OCI-M2 (cell line): ENCODE measurements at regions not wholly inside any gene's neighbourhood (a gene's known extent, or its start where the extent isn't known, plus 50 kb on each side); places are given as distances from the start of the nearest gene placed in this dataset.
A peak's percentile ranks its signal among the peaks of the same experiment; 100 is the strongest.
"Not testable (repeated sequence)": the region's sequence is repeated elsewhere in the genome, so short reads cannot be mapped to it uniquely, and the experiment has no call there.

Experiments
- DNase-seq: peaks from one replicate; lab custom pipeline; 2025; ENCODE audit not compliant: unreplicated experiment; lab: John Stamatoyannopoulos, UW

- DNase-seq, result no peak
Measured at GRCh38 chr5:112533362-112533761, 114.3 kb upstream of the EPB41L4A start.

DNA sequence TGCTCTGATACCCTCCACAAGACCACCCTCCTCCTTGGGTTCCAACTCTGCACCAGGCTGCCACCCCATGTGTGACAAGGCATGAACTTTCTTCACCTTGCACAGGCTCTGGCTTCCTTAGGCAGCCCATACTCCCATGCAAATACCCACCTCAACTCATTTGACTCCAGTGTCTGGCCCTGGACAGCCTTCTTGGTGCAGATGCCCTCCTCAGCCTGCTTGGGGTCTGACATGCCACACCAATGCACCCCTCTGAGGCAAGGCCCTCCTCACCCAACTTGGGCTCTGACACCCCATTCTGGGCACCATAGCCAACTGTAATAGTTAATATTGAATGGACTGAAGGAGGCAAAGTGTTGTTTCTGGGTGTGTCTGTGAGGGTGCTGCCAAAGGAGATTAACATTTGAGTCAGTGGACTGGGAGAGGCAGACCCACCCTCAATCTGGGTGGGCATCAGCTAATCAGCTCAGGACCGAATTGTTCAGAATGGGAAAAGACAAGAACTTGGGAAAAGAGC lies 115.0 kb upstream of the EPB41L4A start:
- no peak for DNase-seq

DNA sequence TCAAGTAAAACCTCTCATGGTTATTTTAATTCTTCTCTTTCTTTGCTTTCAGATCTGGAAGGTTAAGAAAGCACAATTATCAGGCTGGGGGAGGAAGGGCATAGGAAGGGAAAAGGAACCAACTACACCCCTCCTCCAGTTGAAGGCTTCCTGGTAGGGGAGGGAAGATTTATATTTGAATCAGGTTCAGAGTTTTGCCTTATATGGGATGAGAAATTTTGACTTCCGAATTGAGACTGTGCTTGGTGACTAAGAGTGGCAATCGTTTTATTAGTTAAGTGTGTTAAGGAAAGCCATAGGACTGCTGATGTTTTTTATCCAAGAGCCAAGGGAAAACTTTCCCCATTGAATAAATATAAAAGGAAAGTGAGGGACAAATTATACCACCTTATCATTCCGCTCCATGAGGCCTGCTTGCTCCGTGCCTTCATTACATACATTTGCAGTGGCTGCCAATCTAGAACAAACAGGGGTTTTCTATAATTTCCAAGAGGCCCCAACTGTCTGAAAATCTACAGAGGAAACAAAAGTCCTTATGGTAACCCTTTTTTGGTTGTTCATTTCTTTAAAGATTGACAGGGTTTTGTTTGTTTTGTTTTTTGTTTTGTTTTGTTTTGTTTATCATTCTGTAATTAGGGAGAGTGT lies 115.7 kb upstream of the EPB41L4A start:
- DNase-seq, result peak; percentile 35

DNA sequence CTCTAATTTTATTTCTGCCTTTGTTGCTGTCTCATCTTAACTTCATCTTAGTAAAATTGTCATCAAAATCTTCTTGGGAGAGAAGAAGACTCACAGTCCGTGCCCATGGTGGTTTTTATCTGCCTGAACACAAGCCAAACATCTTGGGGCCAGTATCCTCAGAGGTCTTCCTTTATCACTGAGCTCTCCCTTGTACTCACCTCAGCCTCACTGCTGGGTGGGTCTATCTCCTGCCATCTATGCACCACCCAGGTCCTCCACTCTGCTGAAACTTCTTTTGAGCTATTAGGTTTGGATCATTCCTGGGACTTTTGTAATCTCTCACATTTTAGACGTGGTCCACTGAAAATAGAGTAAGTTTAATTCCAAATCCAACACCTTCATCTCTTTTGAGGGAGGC lies 116.3 kb upstream of the EPB41L4A start:
- no peak for DNase-seq

DNA sequence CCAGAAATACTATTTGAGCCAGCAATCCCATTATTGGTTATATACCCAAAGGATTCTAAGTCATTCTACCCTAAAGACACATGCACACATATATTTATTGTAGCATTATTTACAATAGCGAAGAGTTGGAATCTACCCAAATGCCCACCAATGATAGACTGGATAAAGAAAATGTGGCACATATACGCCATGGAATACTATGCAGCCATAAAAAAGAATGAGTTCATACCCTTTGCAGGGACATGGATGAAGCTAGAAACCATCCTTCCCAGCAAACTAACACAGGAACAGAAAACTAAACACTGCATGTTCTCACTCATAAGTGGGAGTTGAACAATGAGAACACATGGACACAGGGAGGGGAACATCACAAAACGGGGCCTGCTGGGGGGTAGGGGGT lies 125.5 kb upstream of the EPB41L4A start:
- DNase-seq, result not testable (repeated sequence)

DNA sequence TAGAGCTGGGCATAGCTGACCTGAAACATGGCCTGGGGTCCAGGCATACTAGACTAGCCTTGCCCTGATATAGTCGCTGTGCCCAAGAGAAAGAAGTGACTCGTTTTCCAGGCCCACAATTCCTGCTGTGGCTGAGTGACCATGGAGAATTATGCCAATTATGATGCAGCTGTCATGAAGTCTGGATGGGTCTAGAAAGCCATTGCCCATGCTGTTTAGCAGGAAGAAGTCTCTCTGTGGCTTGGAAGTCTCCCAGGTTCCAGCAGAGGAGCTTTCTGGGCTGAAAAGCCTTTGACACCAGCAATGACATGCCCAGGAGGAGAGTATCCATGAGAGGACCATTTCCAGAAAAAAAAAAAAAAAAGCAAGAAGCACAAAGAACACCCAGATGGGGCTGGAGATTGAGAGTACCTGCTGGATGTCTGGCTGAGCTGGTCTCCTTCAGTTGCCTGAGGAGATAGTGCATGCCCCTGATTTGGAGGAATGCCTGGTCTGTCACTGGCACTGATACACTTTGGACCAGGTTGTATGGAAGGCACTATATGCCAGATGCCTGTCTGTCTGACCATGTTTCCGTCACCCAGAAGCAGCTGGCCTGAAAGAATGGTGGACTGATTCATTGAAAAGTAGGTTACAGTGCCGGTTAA lies 128.0 kb upstream of the EPB41L4A start:
- DNase-seq, result no peak

DNA sequence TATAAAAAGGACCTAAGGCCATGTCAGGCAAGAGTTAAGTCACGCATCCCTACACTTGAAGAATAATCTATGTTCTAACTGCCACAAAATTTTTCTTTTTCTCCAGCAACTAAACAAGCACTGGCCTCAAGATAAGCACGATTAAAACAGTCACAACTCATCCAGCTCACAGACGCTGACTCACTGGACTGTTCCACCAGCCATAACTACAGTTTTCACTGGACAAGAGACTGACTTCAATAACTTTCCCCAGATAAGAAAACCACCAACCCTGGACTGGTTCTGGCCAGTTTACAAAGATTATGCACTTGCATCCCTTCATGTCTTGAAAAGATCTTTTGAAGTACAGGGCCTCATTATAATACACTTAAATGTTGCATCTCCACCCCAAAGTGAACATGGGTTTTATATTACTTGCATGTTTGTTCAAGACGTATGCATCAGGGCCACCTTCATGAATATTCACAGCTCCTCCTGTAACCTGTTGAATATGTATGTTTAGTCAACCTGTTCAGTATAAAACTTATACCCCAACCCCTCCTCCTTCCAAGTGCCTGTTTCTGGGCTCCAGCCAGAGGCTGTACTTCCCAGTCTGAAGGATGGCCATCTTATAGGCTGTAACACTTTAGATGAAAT lies 129.3 kb upstream of the EPB41L4A start:
- peak; percentile 83 for DNase-seq

GRCh38 chr5:112549127-112549526 lies 130.1 kb upstream of the EPB41L4A start:
- no peak for DNase-seq

DNA sequence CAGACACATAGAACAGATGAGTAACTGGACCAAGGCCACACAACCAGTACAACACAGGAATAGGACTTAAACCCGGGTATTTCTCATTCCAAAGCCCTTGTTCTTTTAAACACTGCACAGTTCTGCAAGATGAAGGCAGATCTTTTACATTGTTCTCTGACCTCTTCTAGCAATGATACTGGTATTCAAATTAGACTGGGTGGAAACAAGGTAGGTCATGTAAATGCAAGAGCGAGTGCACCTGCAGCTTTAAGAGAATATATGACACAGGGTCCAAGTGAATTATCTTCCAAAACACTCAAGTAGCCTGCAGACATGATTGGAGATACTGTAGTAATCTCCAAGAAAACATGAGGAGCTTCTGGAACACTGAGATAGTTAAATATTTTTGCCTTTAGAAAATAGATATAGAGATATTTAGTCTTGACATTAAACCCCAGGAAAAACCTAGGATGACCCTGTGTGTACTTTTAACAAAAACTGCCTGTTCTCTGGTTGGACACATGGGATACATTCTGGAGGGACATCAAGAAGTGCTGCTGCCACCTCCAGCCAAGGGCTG lies 130.6 kb upstream of the EPB41L4A start:
- peak; percentile 18 for DNase-seq

DNA sequence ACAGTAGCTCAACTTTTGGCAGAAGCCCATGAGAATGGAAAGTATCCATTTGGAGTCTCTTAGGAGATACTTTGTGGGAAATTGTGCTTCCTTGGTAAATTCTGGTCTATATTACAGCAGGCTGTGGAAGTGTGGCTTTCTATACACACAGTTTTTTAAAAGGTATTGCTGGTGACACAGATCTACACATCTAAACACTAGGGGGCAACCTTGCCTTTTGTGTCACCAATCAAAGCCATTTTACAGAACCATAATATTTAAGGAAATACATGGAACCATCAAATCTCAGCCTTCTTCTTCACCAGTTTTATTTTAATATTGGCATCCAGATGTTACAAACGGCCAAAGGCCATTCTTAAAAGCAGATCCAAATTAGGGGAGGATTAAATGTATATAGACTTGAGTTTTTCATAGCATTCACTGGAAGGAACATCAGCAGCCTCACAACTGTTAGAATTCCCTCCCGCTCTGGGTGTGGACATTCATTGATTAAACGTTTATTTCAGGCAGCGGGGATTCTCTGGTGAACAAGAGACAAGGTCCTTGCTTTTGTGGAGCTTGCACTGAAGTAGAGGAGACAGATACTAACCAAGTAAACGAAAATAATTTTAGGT lies 132.4 kb upstream of the EPB41L4A start:
- peak; percentile 17 for DNase-seq

DNA sequence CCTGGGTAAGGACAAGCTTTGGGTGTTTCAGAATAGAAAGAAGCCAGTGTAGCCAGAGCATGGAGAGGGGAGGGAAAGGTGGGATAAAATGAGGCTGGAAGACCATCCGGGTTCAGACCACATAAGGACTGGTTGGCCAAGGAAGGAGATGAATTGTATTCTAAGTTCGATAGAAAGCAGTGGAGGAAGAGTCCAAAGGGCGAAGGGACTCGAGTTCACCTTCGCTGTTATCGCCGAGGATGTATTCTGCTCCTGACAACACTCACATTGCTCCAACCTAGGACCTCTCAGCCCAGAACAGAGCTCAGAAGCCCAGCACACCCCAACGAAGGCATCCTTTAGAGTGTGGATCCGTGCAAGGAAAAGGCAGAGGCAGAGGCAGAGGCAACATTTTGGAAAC lies 133.1 kb upstream of the EPB41L4A start:
- DNase-seq, result no peak

GRCh38 chr5:112552791-112553190 lies 133.7 kb upstream of the EPB41L4A start:
- DNase-seq, result no peak

DNA sequence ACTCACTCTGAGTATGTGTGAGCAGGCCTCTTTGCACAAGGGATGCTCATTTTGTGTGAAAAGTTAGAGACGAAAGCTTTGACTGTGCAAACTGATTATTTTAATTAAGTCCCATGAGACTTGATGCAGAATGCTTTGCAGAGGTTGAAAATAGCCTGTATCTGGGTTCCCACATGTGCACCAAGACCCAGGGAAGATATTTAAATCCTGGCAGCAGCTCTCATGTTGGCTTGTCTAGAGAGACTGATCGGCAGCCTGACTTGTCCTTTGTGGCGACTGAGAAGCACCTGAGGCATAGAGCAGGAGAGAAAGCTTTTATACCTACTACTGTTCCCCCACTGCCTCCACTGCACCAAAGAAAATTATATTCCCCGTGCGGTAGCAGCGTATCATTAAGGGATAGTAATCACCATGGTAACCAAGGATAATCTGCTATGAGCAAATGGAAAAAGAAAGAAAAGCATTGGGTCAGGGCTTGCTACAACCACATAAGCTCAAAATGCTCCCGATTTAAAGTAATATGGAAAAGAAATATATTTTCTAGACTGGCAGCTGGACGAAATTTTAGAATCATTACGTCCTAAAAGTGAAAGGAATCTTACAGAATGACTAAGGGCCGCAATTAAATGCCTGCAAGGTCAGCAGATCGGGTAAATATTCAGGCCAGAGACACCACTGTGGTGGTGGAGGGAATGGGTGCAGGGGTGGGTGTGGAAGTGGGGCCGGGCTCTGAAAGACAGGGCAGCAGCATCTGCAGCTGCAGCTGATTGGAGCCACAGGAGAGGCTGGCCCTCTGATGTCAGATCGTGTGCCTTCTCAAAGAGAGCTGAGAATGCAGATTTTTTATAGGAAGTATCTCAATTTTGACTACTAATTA lies 135.3 kb upstream of the EPB41L4A start:
- DNase-seq, result no peak

GRCh38 chr5:112555197-112555596 lies 136.1 kb upstream of the EPB41L4A start:
- DNase-seq, result no peak

DNA sequence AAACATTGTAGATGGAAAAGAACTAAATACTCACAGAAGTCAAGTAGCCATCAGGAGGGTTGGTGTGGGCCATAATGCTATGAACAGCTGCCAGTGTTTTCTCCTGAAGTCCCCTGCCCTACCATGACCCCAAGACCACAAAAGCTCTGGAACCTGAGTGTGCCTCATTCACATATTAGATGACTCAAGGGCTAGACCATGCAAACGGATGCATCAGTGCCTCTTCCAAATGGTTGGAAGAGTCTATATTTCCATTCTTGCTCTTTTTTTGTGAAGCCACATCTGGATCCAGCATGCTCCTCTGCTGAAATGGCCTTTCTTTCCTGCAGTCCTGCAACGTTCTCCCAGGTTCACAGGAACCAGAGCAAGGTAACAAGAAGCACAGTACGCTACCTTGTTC lies 136.6 kb upstream of the EPB41L4A start:
- DNase-seq, result no peak

GRCh38 chr5:112559501-112559900 lies 140.4 kb upstream of the EPB41L4A start:
- DNase-seq, result not testable (repeated sequence)

DNA sequence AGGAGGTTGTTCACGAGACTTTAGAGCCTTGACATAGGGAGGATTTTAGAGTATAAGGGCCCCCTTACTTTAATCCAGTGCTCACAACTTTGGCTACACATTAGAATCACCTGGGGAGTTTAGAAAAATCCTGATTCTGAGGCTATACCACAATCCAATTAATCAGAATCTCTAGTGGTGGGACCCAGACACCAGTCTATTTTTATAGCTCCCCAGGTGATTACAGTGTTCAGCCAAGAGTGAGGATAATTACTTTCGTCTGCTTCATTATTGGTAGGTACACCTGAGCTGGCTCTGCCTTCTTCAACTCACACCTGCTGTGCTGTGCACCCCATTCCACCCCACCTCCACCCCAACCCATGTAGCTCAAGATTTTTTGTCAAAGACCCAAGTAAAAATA lies 141.3 kb upstream of the EPB41L4A start:
- no peak for DNase-seq

DNA sequence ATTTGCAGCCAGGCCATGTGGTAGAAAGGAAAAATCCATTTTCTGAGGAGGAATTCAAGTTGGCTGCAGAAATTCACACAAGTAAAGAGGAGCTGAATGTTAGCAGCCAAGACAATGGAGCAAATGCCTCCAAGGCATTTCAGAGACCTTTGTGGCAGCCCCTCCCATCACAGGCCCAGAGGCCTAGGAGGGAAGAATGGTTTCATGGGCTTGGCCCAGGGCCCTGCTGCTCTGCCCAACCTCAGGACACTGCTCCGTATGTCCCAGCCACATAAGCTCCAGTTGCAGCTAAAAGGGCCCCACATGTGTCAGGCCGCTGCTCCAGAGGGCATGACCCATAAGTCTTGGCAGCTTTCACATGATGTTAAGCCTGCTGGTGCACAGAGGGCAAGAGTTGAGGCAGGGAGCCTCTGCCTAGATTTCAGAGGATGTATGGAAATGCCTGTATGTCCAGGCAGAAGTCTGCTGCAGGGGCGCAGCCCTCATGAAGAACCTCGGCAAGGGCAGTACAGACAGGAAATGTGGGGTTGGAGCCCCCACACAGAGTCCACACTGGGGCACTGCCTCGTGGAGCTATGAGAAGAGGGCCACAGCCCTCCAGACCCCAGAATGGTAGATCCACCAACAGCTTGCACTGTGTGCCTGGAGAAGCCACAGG lies 144.2 kb upstream of the EPB41L4A start:
- DNase-seq, result no peak

DNA sequence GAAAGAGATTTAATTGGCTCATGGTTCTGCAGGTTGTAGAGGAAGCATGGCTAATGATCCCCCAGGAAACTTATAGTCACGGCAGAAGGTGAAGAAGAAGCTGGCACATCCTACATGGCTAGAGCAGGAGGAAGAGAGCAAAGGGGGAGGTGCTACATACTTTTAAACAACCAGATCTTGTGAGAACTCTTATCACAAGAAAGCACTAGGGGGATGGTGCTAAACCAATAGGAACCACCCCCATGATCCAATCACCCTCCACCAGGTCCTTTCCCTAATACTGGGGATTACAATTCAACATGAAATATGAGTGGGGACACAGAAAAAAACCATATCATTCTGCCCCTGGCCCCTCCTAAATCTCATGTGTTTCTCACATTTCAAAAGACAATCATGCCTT lies 147.2 kb upstream of the EPB41L4A start:
- DNase-seq, result no peak

DNA sequence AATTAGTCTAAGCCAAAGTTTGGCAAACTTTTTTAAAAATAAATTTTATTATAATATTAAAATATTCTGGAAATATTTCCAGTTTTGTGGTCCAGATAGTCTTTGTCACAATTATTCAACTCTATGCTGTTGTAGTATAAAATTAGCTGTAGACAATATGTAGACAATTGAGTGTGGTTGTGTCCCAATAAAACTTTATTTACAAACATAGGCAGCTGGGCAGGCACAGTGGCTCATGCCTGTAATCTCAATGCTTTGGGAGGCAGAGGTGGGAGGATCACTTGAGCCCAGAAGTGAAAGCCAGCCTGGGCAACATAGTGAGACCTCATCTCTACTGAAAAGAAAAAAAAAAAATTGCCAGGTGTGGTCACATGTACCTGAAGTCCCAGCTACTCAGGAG lies 150.5 kb upstream of the EPB41L4A start:
- DNase-seq, result no peak
